ENCODE measurements at regions not wholly inside any gene's neighbourhood (a gene's known extent, or its start where the extent isn't known, plus 50 kb on each side); places are given as distances from the start of the nearest gene placed in this dataset.

DNA sequence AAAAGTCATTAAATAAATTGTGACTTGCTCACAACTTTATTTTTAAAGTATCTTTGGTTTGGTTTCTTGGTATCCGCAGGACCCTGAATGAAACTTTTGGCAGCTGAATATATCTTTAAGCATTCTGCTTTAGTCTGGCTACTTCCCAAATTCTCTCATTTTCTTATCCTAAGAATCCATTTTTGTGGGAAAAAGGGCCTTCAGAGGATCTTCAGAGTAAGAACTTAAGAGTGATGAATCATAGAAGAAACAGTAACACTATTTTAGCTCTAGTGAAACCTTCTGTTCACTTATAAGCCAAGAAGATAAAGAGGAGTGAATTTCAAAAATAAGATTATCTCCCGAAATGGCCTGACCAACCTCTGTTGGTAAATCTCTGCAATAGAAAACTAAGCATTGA is 540.6 kb upstream of the MAGEB18 start:
- TF ChIP-seq, protein P1, sequence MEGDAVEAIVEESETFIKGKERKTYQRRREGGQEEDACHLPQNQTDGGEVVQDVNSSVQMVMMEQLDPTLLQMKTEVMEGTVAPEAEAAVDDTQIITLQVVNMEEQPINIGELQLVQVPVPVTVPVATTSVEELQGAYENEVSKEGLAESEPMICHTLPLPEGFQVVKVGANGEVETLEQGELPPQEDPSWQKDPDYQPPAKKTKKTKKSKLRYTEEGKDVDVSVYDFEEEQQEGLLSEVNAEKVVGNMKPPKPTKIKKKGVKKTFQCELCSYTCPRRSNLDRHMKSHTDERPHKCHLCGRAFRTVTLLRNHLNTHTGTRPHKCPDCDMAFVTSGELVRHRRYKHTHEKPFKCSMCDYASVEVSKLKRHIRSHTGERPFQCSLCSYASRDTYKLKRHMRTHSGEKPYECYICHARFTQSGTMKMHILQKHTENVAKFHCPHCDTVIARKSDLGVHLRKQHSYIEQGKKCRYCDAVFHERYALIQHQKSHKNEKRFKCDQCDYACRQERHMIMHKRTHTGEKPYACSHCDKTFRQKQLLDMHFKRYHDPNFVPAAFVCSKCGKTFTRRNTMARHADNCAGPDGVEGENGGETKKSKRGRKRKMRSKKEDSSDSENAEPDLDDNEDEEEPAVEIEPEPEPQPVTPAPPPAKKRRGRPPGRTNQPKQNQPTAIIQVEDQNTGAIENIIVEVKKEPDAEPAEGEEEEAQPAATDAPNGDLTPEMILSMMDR (IDR thresholded peaks at IDR 0.05; ENCODE audit: poor library complexity, severe bottlenecking) = no peak
- TF ChIP-seq TAF1 (IDR thresholded peaks at IDR 0.05; ENCODE audit: low read depth) = no peak
- TF ChIP-seq, protein P2, sequence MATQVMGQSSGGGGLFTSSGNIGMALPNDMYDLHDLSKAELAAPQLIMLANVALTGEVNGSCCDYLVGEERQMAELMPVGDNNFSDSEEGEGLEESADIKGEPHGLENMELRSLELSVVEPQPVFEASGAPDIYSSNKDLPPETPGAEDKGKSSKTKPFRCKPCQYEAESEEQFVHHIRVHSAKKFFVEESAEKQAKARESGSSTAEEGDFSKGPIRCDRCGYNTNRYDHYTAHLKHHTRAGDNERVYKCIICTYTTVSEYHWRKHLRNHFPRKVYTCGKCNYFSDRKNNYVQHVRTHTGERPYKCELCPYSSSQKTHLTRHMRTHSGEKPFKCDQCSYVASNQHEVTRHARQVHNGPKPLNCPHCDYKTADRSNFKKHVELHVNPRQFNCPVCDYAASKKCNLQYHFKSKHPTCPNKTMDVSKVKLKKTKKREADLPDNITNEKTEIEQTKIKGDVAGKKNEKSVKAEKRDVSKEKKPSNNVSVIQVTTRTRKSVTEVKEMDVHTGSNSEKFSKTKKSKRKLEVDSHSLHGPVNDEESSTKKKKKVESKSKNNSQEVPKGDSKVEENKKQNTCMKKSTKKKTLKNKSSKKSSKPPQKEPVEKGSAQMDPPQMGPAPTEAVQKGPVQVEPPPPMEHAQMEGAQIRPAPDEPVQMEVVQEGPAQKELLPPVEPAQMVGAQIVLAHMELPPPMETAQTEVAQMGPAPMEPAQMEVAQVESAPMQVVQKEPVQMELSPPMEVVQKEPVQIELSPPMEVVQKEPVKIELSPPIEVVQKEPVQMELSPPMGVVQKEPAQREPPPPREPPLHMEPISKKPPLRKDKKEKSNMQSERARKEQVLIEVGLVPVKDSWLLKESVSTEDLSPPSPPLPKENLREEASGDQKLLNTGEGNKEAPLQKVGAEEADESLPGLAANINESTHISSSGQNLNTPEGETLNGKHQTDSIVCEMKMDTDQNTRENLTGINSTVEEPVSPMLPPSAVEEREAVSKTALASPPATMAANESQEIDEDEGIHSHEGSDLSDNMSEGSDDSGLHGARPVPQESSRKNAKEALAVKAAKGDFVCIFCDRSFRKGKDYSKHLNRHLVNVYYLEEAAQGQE (IDR thresholded peaks at IDR 0.05; ENCODE audit: borderline replicate concordance) = no peak

Measured in neural cell (in vitro differentiated cells).